Testis (tissue), 2 donors: ENCODE measurements at regions not wholly inside any gene's neighbourhood (a gene's known extent, or its start where the extent isn't known, plus 50 kb on each side); places are given as distances from the start of the nearest gene placed in this dataset.

Source experiments
- DNase-seq: peaks from one replicate; pipeline ENCODE4 v3.0.0-alpha.2; 2019
- H3K27ac ChIP-seq, 2 donors: fragments of 200-600 bp; sonication (generic); one replicate each; pipeline ENCODE4 v1.5.1; 2019
- H3K27me3 ChIP-seq: fragments of 200-600 bp; sonication (generic); one replicate; pipeline ENCODE4 v1.5.1; 2019
- H3K36me3 ChIP-seq: fragments of 200-600 bp; sonication (generic); one replicate; pipeline ENCODE4 v1.5.1; 2017; ENCODE audit warnings: low read depth; ENCODE audit errors: missing control alignments
- H3K4me1 ChIP-seq: fragments of 200-600 bp; sonication (generic); one replicate; pipeline ENCODE4 v1.5.1; 2019
- H3K4me3 ChIP-seq, 2 donors: fragments of 200-600 bp; sonication (generic); one replicate each; pipeline ENCODE4 v1.5.1; 2017 to 2019
- H3K9me3 ChIP-seq: fragments of 200-600 bp; sonication (generic); one replicate; pipeline ENCODE4 v1.5.1; 2017
- CTCF ChIP-seq, 3 experiments: fragments of 450-650 bp in 2 of 3; fragments of 200-600 bp in 1 of 3; sonication (generic) in 1 of 3; IDR thresholded peaks; one replicate each; pipeline ENCODE4 v1.5.1; 2016 to 2019; ENCODE audit warnings: antibody characterized with exemption in 3 of 3, mild to moderate bottlenecking in 2 of 3, moderate library complexity in 1 of 3
- POLR2A ChIP-seq: fragments of 450-650 bp; IDR thresholded peaks from one replicate; pipeline ENCODE4 v1.6.1; 2017; ENCODE audit warnings: antibody characterized with exemption, mild to moderate bottlenecking, moderate library complexity
- WGBS, 2 donors: methylation state at CpG; one replicate each; pipeline ENCODE4 v1.1.5; 2018; 5-methylcytosine and 5-hydroxymethylcytosine counted together
- intact Hi-C: fragments of 100-400 bp; cut with DNase I; formaldehyde crosslinking; loops from one replicate; pipeline ENCODE4 v1.15.1; 2023; ENCODE audit warnings: low total_unique reads

- WGBS, 2 donors = 81 to 100% methylated on average over 2 of the region's 2 CpGs
- Histone ChIP-seq H3K36me3 (no peaks in the 10 kb centered on the region), H3K4me3 (no peak overlapping the region), H3K27ac (no peak overlapping the region), H3K27me3 (no peaks in the 10 kb centered on the region), H3K9me3 (no peaks in the 10 kb centered on the region), H3K4me1 (peaks cover 6% of the 10 kb centered on the region)
- no peak for DNase-seq
- TF ChIP-seq POLR2A (no peak), CTCF (IDR thresholded peaks at IDR 0.05) (no peak)
- intact Hi-C loops = no loop called here
These were observed 230.9 kb upstream of the IRF2BP2 start for GRCh38 chr1:234840843-234841242.

- H3K4me1 ChIP-seq = peaks cover 6% of the 10 kb centered on the region
- intact Hi-C loops = no loop called here
- no peak for TF ChIP-seq CTCF (IDR thresholded peaks at IDR 0.05)
- TF ChIP-seq POLR2A = no peak
- H3K9me3 ChIP-seq = no peaks in the 10 kb centered on the region
- DNase-seq = no peak
- no peaks in the 10 kb centered on the region for H3K27me3 ChIP-seq
- H3K27ac ChIP-seq = no peak overlapping the region
- no peaks in the 10 kb centered on the region for H3K36me3 ChIP-seq
- WGBS, 2 donors = 92 to 100% methylated on average over 2 of the region's 2 CpGs
- no peak overlapping the region for H3K4me3 ChIP-seq
These were observed 230.3 kb upstream of the IRF2BP2 start for GRCh38 chr1:234840253-234840652.

- no peak overlapping the region for H3K4me3 ChIP-seq
- no peaks in the 10 kb centered on the region for H3K36me3 ChIP-seq
- DNase-seq = no peak
- intact Hi-C loops = no loop called here
- TF ChIP-seq POLR2A (no peak), CTCF (IDR thresholded peaks at IDR 0.05) (no peak)
- no peaks in the 10 kb centered on the region for H3K9me3 ChIP-seq
- H3K27ac ChIP-seq = no peak overlapping the region
- no peaks in the 10 kb centered on the region for H3K27me3 ChIP-seq
- peaks cover 6% of the 10 kb centered on the region for H3K4me1 ChIP-seq
- WGBS, 2 donors = 94 to 95% methylated on average over 2 of the region's 2 CpGs
These were observed 229.7 kb upstream of the IRF2BP2 start for GRCh38 chr1:234839663-234840062.

GRCh38 chr1:234838820-234839219 lies 228.8 kb upstream of the IRF2BP2 start:
- no peak for DNase-seq
- intact Hi-C loops = no loop called here
- Histone ChIP-seq H3K4me1 (peaks cover 6% of the 10 kb centered on the region), H3K4me3 (no peak overlapping the region), H3K36me3 (no peaks in the 10 kb centered on the region), H3K27me3 (no peaks in the 10 kb centered on the region), H3K27ac (no peak overlapping the region), H3K9me3 (no peaks in the 10 kb centered on the region)
- 82 to 86% methylated on average over 1 of the region's 1 CpG for WGBS, 2 donors
- TF ChIP-seq POLR2A (no peak), CTCF (IDR thresholded peaks at IDR 0.05) (no peak)

GRCh38 chr1:234838182-234838581 lies 228.2 kb upstream of the IRF2BP2 start:
- intact Hi-C loops = no loop called here
- H3K36me3 ChIP-seq = no peaks in the 10 kb centered on the region
- H3K9me3 ChIP-seq = no peaks in the 10 kb centered on the region
- DNase-seq = no peak
- WGBS, 2 donors = 100% methylated on average over 1 of the region's 1 CpG
- H3K27me3 ChIP-seq = no peaks in the 10 kb centered on the region
- H3K4me3 ChIP-seq = no peak overlapping the region
- no peak for TF ChIP-seq POLR2A
- TF ChIP-seq CTCF (IDR thresholded peaks at IDR 0.05) = no peak
- H3K27ac ChIP-seq = no peak overlapping the region
- peaks cover 6% of the 10 kb centered on the region for H3K4me1 ChIP-seq
